ENCODE measurements at regions not wholly inside any gene's neighbourhood (a gene's known extent, or its start where the extent isn't known, plus 50 kb on each side); places are given as distances from the start of the nearest gene placed in this dataset.

DNA sequence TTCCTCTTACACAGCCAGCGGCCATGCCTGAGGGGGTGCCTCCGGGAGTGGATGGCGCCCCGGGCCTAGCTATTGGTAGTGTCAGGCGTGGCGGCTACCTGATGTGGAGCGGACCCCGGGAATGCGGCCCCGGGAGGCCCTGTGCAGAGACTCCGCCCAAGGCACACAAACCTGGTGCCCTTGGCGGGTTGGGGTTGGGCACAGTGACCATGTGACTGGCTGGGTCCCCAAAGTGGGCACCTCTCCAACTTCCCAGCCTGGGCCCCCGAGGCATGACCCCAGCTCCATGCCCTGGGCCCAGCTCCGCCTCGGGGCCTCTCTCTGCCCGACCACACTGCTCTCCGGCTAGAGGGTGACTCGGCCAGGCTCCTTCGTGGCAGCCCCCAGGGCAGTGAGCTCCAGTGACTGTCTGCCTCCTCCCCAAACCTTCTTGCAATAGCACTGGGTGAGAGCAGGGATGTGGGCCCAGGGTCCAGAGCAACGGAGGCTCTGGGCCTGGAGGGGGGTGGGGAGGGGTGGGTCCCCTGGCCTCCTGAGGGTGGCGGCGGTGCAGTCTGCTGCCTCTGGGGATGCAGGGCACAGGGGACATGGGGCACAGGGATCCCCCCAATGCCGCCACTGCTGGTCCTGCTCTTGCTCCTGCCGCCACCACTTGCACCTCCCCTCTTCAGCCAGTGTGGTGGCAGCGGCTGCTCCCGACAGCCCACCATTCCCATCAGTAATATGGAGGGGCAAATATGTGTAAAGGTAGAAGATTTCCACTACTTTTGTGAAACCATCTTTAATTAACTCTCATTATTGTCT is 942.9 kb upstream of the EPHA7 start:
- Mint-ChIP-seq H3K4me3 (no peak overlapping the region), H3K27me3 (no peaks in the 10 kb centered on the region), H3K4me1 (ENCODE audit: low read depth in 2 of 2) (no peaks in the 10 kb centered on the region), H3K27ac (no peak overlapping the region), H3K9me3 (peaks cover 22% of the 10 kb centered on the region), H3K36me3 (peaks cover 9% of the 10 kb centered on the region)
- peak; percentile 53 for DNase-seq (ENCODE audit: low spot score)
- no peak for ATAC-seq

DNA sequence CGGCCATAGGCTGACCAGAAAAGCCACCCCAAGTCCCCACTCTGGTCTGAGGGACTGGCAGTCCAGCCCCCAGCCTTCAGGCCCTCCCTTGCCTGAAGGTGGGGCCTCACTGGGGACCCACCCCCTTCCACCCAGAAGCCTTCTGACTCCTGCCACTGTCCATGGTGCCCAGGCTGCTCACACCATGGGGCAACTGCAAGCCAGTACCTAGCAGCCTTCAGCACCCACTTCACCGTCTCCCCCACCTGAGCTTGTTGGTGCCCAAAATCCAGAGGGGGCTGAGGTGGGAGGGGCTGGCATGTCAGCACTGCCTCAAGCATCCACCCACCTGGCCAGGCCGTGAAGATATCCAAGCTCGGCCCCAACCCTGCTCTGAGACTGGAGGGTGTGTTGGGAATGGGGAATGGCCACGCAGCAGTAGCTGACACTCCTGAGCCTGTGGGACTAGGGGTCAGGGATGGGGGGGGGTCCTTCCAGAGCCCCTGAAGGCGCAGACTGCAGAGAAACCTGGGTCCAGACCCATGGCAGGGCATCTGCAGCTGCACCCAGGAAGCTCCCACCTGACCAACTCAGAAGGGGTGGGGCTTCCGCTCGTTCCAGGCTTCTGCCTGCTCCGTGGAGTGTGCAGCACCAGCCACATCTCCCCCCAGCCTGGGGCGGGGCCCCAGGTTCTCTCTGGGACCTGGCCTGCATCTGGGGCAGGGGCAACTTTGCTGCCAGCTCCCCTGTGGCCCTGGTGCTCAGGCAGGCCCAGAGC is 942.1 kb upstream of the EPHA7 start:
- no peak overlapping the region for H3K27ac Mint-ChIP-seq
- no peaks in the 10 kb centered on the region for H3K4me1 Mint-ChIP-seq (ENCODE audit: low read depth in 2 of 2)
- no peak overlapping the region for H3K4me3 Mint-ChIP-seq
- no peaks in the 10 kb centered on the region for H3K27me3 Mint-ChIP-seq
- peaks cover 22% of the 10 kb centered on the region for H3K9me3 Mint-ChIP-seq
- H3K36me3 Mint-ChIP-seq: peaks cover 9% of the 10 kb centered on the region
- peak; percentile 57 for DNase-seq (ENCODE audit: low spot score)
- ATAC-seq: no peak

DNA sequence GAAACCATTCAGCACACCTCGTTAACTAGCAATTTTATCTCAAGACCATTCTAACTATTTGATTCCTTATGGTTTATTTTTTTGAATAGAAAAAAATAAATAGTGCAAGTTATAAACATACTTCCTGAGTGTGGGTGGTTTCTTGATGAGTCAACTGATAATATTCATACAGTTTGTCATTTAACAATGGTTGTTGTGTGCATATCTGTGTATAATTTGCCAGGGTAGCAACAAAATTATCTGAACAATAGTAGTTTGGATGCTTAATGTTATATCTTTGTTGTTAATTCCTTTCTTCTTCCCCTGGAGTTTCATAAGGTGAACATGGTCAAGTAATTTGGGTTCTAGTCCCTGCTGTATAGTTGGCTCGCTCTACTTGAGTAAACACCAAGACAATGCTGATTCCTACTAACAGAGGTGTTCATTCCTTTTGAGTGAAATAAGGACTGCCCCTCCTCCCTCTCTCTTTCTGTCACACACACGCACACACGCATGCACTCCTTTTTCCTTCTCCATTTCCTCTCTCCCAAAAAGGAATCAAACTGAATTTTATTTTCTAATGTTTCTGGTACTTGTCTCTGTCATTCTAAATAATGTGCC is 938.1 kb upstream of the EPHA7 start:
- Mint-ChIP-seq H3K27me3 (no peaks in the 10 kb centered on the region), H3K36me3 (no peaks in the 10 kb centered on the region), H3K4me1 (ENCODE audit: low read depth in 2 of 2) (no peaks in the 10 kb centered on the region), H3K4me3 (no peak overlapping the region), H3K27ac (no peak overlapping the region), H3K9me3 (peaks cover 17% of the 10 kb centered on the region)
- ATAC-seq: no peak
- no peak for DNase-seq (ENCODE audit: low spot score)

DNA sequence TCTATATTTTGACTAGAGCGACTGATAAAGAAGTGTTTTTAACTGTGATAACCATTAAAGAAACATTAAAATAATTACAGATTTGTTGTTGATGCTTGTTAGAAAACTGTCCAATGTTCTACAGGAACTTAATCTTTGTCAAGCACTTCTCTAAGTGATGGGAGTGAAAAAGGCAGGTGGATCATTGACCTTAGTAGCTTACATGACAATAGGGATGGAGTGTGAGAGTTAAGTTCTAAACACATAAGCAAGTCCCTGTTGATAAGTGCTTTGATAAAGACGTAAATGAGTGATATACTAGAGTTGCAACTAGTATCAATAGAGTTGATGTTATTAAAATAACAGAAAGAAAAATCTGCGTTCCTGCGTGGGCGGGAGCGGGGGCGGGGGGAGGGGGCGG is 931.5 kb upstream of the EPHA7 start:
- no peaks in the 10 kb centered on the region for H3K27me3 Mint-ChIP-seq
- no peaks in the 10 kb centered on the region for H3K36me3 Mint-ChIP-seq
- no peak overlapping the region for H3K4me3 Mint-ChIP-seq
- no peak overlapping the region for H3K27ac Mint-ChIP-seq
- peaks cover 21% of the 10 kb centered on the region for H3K9me3 Mint-ChIP-seq
- ATAC-seq (no peak), DNase-seq (ENCODE audit: low spot score) (no peak)
- no peaks in the 10 kb centered on the region for H3K4me1 Mint-ChIP-seq (ENCODE audit: low read depth in 2 of 2)

DNA sequence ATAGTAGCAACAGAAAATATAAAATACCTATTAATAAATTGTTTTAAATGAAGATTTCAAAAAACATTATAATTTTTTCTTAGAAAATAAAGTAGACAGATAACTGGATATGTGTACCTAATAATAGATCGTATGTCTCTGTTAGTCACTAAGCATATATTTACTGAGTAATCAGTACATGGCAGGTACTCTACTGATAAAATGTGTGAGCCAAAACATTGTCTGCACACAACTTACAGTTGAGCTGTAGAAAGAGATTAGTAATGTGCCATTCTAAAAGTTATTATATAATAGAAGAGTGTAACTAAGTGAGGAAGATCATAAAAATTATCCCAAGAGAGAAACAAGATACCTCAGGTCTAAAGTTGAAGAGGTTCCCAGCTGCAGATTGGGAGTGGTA is 929.9 kb upstream of the EPHA7 start:
- H3K27me3 Mint-ChIP-seq: no peaks in the 10 kb centered on the region
- no peak for ATAC-seq
- H3K4me3 Mint-ChIP-seq: no peak overlapping the region
- DNase-seq (ENCODE audit: low spot score): no peak
- no peak overlapping the region for H3K27ac Mint-ChIP-seq
- peaks cover 8% of the 10 kb centered on the region for H3K9me3 Mint-ChIP-seq
- no peaks in the 10 kb centered on the region for H3K36me3 Mint-ChIP-seq
- H3K4me1 Mint-ChIP-seq (ENCODE audit: low read depth in 2 of 2): no peaks in the 10 kb centered on the region

DNA sequence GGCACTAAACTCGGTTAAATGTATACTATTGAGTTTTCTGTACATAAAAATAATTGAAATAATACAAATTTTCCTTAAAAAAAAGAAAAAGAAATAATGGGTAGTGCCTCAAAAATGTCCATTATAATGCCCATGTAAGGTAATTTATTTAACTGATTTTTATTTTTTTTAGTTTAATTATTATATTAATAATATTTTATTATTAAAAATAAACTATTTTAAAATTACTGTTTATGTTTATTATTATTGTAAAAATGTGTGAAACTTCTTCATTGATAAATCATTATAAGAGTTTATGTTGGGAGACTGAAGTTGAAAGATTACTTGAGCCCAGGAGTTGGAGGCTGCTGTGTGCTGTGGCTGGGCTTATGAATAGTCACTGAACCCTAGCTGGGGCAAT is 925.5 kb upstream of the EPHA7 start:
- H3K4me3 Mint-ChIP-seq: no peak overlapping the region
- ATAC-seq: no peak
- H3K27me3 Mint-ChIP-seq: no peaks in the 10 kb centered on the region
- no peak overlapping the region for H3K27ac Mint-ChIP-seq
- H3K9me3 Mint-ChIP-seq: peaks cover 10% of the 10 kb centered on the region
- DNase-seq (ENCODE audit: low spot score): no peak
- H3K36me3 Mint-ChIP-seq: no peaks in the 10 kb centered on the region
- no peaks in the 10 kb centered on the region for H3K4me1 Mint-ChIP-seq (ENCODE audit: low read depth in 2 of 2)

DNA sequence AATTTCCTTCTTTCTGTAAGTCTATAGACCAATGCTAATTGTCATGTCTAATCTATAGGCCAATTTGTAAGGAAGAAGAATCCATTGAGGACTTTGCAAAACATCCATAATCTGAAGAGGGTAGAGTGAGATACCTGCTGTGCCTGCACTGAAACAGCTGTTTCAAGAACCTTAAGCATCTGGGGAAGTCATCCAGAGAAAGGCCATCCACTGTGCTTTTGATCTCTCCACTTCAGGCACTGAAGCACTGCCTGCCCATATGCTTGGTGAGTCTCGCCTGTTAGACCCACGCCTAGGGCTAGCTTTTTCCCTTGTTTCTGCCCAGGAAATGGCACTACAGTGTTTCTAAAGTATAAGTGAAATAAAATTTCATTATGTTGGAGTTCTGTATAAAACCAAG is 921.8 kb upstream of the EPHA7 start:
- no peaks in the 10 kb centered on the region for H3K27me3 Mint-ChIP-seq
- no peak for DNase-seq (ENCODE audit: low spot score)
- H3K36me3 Mint-ChIP-seq: no peaks in the 10 kb centered on the region
- no peaks in the 10 kb centered on the region for H3K4me1 Mint-ChIP-seq (ENCODE audit: low read depth in 2 of 2)
- peaks cover 5% of the 10 kb centered on the region for H3K9me3 Mint-ChIP-seq
- H3K4me3 Mint-ChIP-seq: no peak overlapping the region
- no peak for ATAC-seq
- no peak overlapping the region for H3K27ac Mint-ChIP-seq

DNA sequence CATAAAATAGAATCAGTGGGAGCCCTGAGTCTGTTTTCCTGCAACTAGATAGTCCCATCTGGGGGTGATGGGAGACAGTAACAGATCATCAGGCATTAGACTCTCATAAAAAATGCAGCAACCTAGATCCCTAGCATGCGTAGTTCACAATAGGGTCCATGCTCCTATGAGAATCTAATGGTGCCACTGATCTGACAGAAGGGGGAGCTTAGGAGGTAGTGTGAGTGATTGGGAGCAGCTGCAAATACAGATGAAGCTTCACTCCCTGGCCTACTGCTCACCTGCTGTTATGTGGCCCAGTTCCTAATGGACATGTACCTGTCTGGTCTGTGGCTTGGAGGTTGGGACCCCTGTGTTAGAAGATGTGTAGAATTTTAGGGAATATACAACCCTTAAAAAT is 904.5 kb upstream of the EPHA7 start:
- Mint-ChIP-seq H3K4me1 (ENCODE audit: low read depth in 2 of 2) (no peaks in the 10 kb centered on the region), H3K36me3 (no peaks in the 10 kb centered on the region), H3K27me3 (no peaks in the 10 kb centered on the region), H3K4me3 (no peak overlapping the region), H3K9me3 (peaks cover 8% of the 10 kb centered on the region), H3K27ac (no peak overlapping the region)
- no peak for ATAC-seq
- no peak for DNase-seq (ENCODE audit: low spot score)

DNA sequence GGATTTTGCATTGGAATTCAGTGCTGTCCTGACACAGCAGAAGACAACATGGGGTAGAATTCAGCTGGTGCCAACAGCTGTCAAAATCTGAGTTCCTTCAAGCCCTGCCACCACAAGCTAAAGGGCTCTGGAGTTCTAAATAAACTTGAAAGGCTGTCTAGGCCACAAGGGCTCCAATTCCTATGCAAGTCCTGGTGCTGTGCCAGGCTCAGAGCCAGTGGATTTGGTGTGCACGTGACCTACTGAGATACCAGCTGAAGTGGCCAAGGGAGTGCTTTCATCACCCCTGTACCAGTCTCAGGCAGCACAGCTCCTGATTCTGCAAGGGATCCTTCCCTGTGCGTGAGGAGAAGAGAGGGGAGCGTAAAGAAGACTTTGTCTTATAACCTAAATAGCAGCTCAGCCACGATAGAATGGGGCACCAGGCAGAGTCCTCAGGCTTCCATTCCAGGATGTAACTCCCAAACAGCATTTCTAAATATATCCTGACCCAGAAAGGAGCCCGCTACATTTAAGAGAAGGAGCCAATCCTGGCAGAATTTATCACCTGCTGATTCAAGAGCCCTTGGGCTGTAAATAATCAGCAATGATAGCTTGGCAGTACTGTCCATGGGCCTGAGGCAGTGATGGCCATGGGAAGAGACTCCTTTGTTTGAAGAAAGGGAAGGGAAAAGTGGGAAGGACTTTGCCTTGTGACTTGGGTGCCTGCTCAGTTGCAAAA is 881.2 kb upstream of the EPHA7 start:
- no peaks in the 10 kb centered on the region for H3K36me3 Mint-ChIP-seq
- no peak for DNase-seq (ENCODE audit: low spot score)
- H3K27ac Mint-ChIP-seq: no peak overlapping the region

DNA sequence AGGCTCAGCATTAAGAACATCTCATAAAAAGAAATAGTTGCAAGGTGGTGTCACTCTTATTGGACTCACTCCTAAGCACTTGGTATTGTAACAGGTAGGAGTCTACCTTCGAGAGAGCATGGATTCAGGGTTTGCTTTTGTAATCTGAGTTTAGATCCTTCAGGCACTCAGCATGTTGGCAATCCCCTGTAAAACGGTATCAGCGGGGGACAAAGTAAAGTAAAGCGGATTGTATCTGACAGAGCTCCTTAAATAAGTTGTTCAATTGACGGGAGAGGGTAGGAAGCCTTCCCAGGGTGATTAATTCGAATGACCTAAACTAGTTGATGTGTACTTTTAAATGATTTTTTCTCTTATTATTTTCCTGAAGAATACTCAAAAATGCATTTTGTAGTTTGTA is 869.8 kb upstream of the EPHA7 start:
- no peak for ATAC-seq
- DNase-seq (ENCODE audit: low spot score): no peak
- peaks cover 3% of the 10 kb centered on the region for H3K9me3 Mint-ChIP-seq
- H3K36me3 Mint-ChIP-seq: no peaks in the 10 kb centered on the region
- H3K4me1 Mint-ChIP-seq (ENCODE audit: low read depth in 2 of 2): no peaks in the 10 kb centered on the region
- no peaks in the 10 kb centered on the region for H3K27me3 Mint-ChIP-seq
- no peak overlapping the region for H3K27ac Mint-ChIP-seq
- no peak overlapping the region for H3K4me3 Mint-ChIP-seq

More for the DNA sequence above, 881.2 kb upstream of the EPHA7 start:
- Mint-ChIP-seq H3K4me1 (ENCODE audit: low read depth in 2 of 2) (no peaks in the 10 kb centered on the region), H3K4me3 (no peak overlapping the region), H3K9me3 (peaks cover 7% of the 10 kb centered on the region), H3K27me3 (no peaks in the 10 kb centered on the region)
- ATAC-seq: no peak

DNA sequence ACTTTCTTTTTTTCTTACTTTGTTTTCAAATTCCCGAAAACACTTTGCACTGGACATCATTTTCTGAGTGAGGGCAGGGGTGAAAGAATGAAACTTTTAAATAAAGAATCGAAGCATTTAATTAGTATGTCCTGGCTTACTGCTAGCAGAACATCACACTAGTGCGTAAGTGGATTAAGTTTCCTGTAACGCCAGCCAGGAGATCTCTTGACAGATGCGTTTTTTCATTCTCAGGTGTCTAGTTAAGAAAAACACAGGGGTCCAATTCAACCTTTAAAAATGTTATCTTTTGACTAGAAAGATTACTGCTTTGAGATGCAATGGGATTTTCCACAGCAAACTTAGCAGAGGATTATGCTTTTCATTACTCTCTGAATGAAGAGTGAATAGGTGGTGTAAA is 858.8 kb upstream of the EPHA7 start:
- Mint-ChIP-seq H3K27ac (no peak overlapping the region), H3K4me1 (ENCODE audit: low read depth in 2 of 2) (no peaks in the 10 kb centered on the region), H3K9me3 (peaks cover 5% of the 10 kb centered on the region), H3K36me3 (no peaks in the 10 kb centered on the region), H3K27me3 (no peaks in the 10 kb centered on the region), H3K4me3 (no peak overlapping the region)
- ATAC-seq (no peak), DNase-seq (ENCODE audit: low spot score) (no peak)

DNA sequence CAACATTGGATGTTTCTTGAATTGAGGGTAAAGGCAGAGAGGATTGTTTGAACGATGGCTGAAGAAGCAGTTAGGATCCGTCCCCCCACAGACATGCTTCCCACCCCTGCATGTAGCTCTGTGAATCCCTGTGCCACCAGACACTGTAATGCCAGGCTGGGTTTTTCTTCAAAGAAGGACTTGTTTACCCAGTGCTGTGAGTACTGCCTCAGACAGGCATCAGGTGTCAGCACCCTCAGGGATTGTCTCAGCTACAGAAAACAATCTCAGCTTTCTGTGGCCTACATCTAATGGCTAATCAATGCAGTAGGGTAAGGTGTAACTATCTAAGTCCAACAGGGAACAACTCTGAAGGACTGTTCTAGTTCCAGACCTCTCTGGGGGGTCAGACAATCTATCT is 853.0 kb upstream of the EPHA7 start:
- no peaks in the 10 kb centered on the region for H3K27me3 Mint-ChIP-seq
- no peak for DNase-seq (ENCODE audit: low spot score)
- no peaks in the 10 kb centered on the region for H3K4me1 Mint-ChIP-seq (ENCODE audit: low read depth in 2 of 2)
- H3K9me3 Mint-ChIP-seq: peaks cover 3% of the 10 kb centered on the region
- H3K4me3 Mint-ChIP-seq: no peak overlapping the region
- ATAC-seq: no peak
- H3K36me3 Mint-ChIP-seq: no peaks in the 10 kb centered on the region
- H3K27ac Mint-ChIP-seq: no peak overlapping the region

DNA sequence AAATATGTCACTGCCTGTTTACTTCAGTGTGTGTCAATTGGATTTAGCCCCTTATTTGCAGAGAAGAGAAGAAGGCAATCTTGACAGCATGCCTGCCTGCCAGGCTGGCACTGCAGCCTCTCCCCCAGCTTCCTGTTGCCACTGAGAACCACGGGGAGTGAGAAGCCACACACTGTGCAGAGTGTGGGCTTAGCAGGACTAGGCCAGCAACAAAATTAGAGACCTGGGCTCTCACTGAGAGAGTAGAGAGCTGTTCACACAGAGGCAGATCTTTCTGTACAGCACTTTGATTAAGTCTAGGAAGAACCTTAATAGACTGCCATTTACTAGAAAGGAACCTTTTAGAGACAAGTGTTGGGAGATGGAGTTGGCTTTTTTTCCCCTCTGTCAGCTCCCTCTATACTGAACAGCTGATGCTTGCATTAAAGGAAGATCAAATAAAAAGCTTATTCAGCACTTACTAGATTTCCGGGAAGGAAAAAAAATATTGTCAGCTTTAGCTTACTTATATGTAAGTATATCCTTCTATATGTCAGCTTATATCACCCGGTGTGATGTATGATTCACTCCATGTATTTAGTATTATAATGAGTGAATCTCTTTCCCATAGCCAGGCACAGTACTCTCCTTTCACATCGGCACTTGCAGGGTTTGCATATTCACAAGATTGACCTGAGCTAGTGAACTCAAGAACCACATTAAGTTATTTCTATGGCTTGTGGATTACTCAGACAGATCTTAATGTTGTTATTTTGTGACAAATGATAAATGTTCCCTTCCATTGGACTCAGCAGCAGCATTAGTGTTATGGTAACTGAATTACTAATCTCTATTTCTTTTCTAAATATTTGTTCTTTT is 851.0 kb upstream of the EPHA7 start:
- no peaks in the 10 kb centered on the region for H3K27me3 Mint-ChIP-seq
- no peak overlapping the region for H3K4me3 Mint-ChIP-seq
- H3K27ac Mint-ChIP-seq: no peak overlapping the region
- no peaks in the 10 kb centered on the region for H3K4me1 Mint-ChIP-seq (ENCODE audit: low read depth in 2 of 2)
- DNase-seq (ENCODE audit: low spot score) (no peak), ATAC-seq (no peak)
- peaks cover 13% of the 10 kb centered on the region for H3K9me3 Mint-ChIP-seq
- peaks cover 5% of the 10 kb centered on the region for H3K36me3 Mint-ChIP-seq

Measured in natural killer cell treated with Interleukin-12 subunit alpha and Interleukin-12 subunit beta and Interleukin-15 and Interleukin-18, amount 100 ng/mL, for 72 hours (primary cell).